HG03442 (cell line): ENCODE measurements at regions not wholly inside any gene's neighbourhood (a gene's known extent, or its start where the extent isn't known, plus 50 kb on each side); places are given as distances from the start of the nearest gene placed in this dataset.

Experiments
- ATAC-seq: cut with Tn5 transposase; IDR thresholded peaks from one replicate; pipeline ENCODE4 v1.9.1; 2021; ENCODE audit warnings: mild to moderate bottlenecking, moderate library complexity; ENCODE audit not compliant: unreplicated experiment

GRCh38 chr20:24738058-24738775 is 210.9 kb upstream of the CST7 start:
- no peak for ATAC-seq

- peak; percentile 63 for ATAC-seq
Measured at GRCh38 chr20:24738981-24739633, 210.0 kb upstream of the CST7 start.

- ATAC-seq, result no peak
Measured at GRCh38 chr20:24739746-24740145, 209.3 kb upstream of the CST7 start.

GRCh38 chr20:24741493-24742072 is 207.5 kb upstream of the CST7 start:
- ATAC-seq, result no peak

- ATAC-seq, result no peak
Measured at GRCh38 chr20:24742436-24742835, 206.6 kb upstream of the CST7 start.

GRCh38 chr20:24742989-24743388 is 206.1 kb upstream of the CST7 start:
- ATAC-seq, result no peak

GRCh38 chr20:24743641-24744040 is 205.4 kb upstream of the CST7 start:
- ATAC-seq, result no peak

GRCh38 chr20:24744747-24745146 is 204.3 kb upstream of the CST7 start:
- no peak for ATAC-seq

GRCh38 chr20:24745206-24745605 is 203.9 kb upstream of the CST7 start:
- no peak for ATAC-seq

GRCh38 chr20:24745617-24746350 is 203.3 kb upstream of the CST7 start:
- no peak for ATAC-seq

GRCh38 chr20:24746351-24746685 is 202.8 kb upstream of the CST7 start:
- ATAC-seq, result no peak

- ATAC-seq, result no peak
Measured at GRCh38 chr20:24747010-24747712, 201.9 kb upstream of the CST7 start.

GRCh38 chr20:24747881-24748595 is 201.0 kb upstream of the CST7 start:
- no peak for ATAC-seq

GRCh38 chr20:24751551-24751950 is 197.5 kb upstream of the CST7 start:
- no peak for ATAC-seq

GRCh38 chr20:24752612-24753011 is 196.5 kb upstream of the CST7 start:
- no peak for ATAC-seq

GRCh38 chr20:24753130-24753529 is 195.9 kb upstream of the CST7 start:
- no peak for ATAC-seq

GRCh38 chr20:24754691-24755090 is 194.4 kb upstream of the CST7 start:
- no peak for ATAC-seq

- no peak for ATAC-seq
Measured at GRCh38 chr20:24755411-24755922, 193.6 kb upstream of the CST7 start.

- no peak for ATAC-seq
Measured at GRCh38 chr20:24756292-24757025, 192.6 kb upstream of the CST7 start.
